ENCODE measurements at regions not wholly inside any gene's neighbourhood (a gene's known extent, or its start where the extent isn't known, plus 50 kb on each side); places are given as distances from the start of the nearest gene placed in this dataset.

DNA sequence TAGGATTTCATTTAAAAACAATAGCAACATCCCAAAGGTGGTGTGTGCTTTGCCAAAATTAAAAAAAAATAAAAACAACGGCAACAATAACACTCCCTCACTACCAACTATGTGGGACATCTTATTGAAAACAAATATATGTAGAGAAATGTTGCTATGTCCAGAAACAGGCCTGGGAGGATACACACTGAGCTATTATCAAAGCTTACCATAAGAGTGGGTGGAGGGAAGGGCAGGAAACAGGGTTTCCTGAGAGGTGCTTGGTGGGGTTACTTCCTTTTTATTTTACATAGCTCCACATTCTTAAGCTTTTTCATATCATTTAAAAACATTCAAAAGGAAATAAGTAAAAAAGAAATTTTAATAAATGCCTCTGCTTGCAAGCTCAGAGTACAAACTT lies 150.0 kb upstream of the RIPOR2 start:
- no TSS peak for BruUV-seq (replicated peaks)
- POLR2A ChIA-PET = no interaction called here
- no peak for ATAC-seq
- H3K27me3 ChIP-seq (ENCODE audit: control insufficient read depth in 1 of 2, insufficient read depth in 2 of 2, low read length in 2 of 2) = no peaks in the 10 kb centered on the region; a peak in 1 of 5 replicates
- H3K4me1 ChIP-seq (ENCODE audit: insufficient read depth, low read length) = peaks cover 31% of the 10 kb centered on the region
- no peaks in the 10 kb centered on the region for H3K9me3 ChIP-seq (ENCODE audit: low read length)
- no peak overlapping the region for H3K4me2 ChIP-seq (ENCODE audit: low read depth, low read length)
- H4K20me1 ChIP-seq (ENCODE audit: insufficient read depth, low read length) = no peaks in the 10 kb centered on the region
- FAIRE-seq = no peak
- H2AFZ ChIP-seq (ENCODE audit: low read length) = no peak overlapping the region
- DNase-seq (ENCODE audit: low spot score) = no peak
- no peaks in the 10 kb centered on the region for H3K36me3 ChIP-seq (replicated peaks in 1 of 2; ENCODE audit: control insufficient read depth in 1 of 2, insufficient read depth in 2 of 2, low read length in 2 of 2)
- H3K4me3 ChIP-seq (replicated peaks in 1 of 3; ENCODE audit: insufficient read depth in 1 of 3, low read depth in 2 of 3, low read length in 3 of 3) = no peak overlapping the region
- H3K79me2 ChIP-seq (ENCODE audit: insufficient read depth, low read length) = no peaks in the 10 kb centered on the region
- intact Hi-C loops (cut with micrococcal nuclease; ENCODE audit: unreplicated experiment) = no loop called here
- H3K27ac ChIP-seq (ENCODE audit: extremely low read length, insufficient read depth, low read length) = no peak overlapping the region
- in situ Hi-C loops (cut with HindIII; ENCODE audit: extremely low pct_ligation_motif_present, low pct_unique_long_range_greater_than_20kb) = no loop called here
- CTCF ChIA-PET (ENCODE audit: low intra/inter-chr PET ratio, low total read pairs) = no interaction called here
- 0% methylated on average over 1 of the region's 1 CpG for WGBS (ENCODE audit: low lambda C conversion rate)
- H3K9ac ChIP-seq (ENCODE audit: insufficient read depth, low read depth, low read length) = no peak overlapping the region
- TF ChIP-seq GABPA (IDR thresholded peaks at IDR 0.05; ENCODE audit: low read depth, low read length) = no peak
- 0 out of 2 replicates have a peak, but pooled peaks have one; percentile 12 for TF ChIP-seq GABPA (CRISPR knock-in tag; IDR thresholded peaks at IDR 0.05; ENCODE audit: low read depth)
- no peak for TF ChIP-seq PHF8 (CRISPR knock-in tag; IDR thresholded peaks at IDR 0.05)

DNA sequence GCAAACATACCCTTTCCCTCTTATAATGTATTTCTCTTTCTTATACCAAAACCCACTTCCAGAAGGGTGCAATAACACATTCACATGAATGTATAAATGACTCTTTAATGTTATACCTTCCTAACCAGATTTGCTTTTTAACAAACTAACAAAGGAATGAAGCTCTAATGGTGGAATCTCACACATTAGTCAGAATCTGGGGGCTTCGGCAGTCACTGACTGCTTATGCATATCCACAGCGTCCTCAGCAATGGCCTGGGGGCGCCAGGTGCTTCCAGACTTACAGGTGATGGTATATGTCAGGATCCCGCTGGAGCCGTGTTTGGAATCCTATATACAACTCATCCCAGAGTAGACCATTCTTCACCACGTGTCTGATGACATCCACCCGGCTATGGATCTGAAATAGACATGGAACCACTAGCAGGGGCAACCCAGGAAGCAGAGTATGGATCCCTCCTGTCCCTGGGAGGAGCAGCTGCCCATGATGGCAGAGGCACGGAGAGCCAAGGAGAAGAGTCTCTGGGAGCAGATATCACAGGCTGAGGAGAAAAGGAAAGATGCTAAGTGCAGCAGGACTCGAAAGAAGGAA lies 150.8 kb upstream of the RIPOR2 start:
- Histone ChIP-seq H3K27me3 (ENCODE audit: control insufficient read depth in 1 of 2, insufficient read depth in 2 of 2, low read length in 2 of 2) (no peaks in the 10 kb centered on the region; a peak in 1 of 5 replicates), H2AFZ (ENCODE audit: low read length) (no peak overlapping the region), H3K4me3 (replicated peaks in 1 of 3; ENCODE audit: insufficient read depth in 1 of 3, low read depth in 2 of 3, low read length in 3 of 3) (no peak overlapping the region), H3K9me3 (ENCODE audit: low read length) (no peaks in the 10 kb centered on the region), H3K36me3 (replicated peaks in 1 of 2; ENCODE audit: control insufficient read depth in 1 of 2, insufficient read depth in 2 of 2, low read length in 2 of 2) (no peaks in the 10 kb centered on the region), H3K9ac (ENCODE audit: insufficient read depth, low read depth, low read length) (no peak overlapping the region), H3K27ac (ENCODE audit: extremely low read length, insufficient read depth, low read length) (no peak overlapping the region), H3K4me1 (ENCODE audit: insufficient read depth, low read length) (peaks cover 31% of the 10 kb centered on the region), H3K4me2 (ENCODE audit: low read depth, low read length) (no peak overlapping the region), H4K20me1 (ENCODE audit: insufficient read depth, low read length) (no peaks in the 10 kb centered on the region), H3K79me2 (ENCODE audit: insufficient read depth, low read length) (no peaks in the 10 kb centered on the region)
- FAIRE-seq = no peak
- in situ Hi-C loops (cut with HindIII; ENCODE audit: extremely low pct_ligation_motif_present, low pct_unique_long_range_greater_than_20kb) (no loop called here), intact Hi-C loops (cut with micrococcal nuclease; ENCODE audit: unreplicated experiment) (no loop called here)
- BruUV-seq (replicated peaks) = no TSS peak
- no peak for DNase-seq (ENCODE audit: low spot score)
- ChIA-PET CTCF (ENCODE audit: low intra/inter-chr PET ratio, low total read pairs) (no interaction called here), POLR2A (no interaction called here)
- no peak for ATAC-seq
- WGBS (ENCODE audit: low lambda C conversion rate) = 50% methylated on average over 8 of the region's 9 CpGs
- TF ChIP-seq ZBTB7B (CRISPR knock-in tag; IDR thresholded peaks at IDR 0.05) = no peak
- TF ChIP-seq, protein P1, sequence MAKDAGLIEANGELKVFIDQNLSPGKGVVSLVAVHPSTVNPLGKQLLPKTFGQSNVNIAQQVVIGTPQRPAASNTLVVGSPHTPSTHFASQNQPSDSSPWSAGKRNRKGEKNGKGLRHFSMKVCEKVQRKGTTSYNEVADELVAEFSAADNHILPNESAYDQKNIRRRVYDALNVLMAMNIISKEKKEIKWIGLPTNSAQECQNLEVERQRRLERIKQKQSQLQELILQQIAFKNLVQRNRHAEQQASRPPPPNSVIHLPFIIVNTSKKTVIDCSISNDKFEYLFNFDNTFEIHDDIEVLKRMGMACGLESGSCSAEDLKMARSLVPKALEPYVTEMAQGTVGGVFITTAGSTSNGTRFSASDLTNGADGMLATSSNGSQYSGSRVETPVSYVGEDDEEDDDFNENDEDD (CRISPR knock-in tag; IDR thresholded peaks at IDR 0.05; ENCODE audit: borderline replicate concordance) = no peak
- TF ChIP-seq SMYD3 (CRISPR knock-in tag; IDR thresholded peaks at IDR 0.05) = no peak
- TF ChIP-seq ZNF644 (CRISPR knock-in tag; IDR thresholded peaks at IDR 0.05; ENCODE audit: low read depth) = no peak
- TF ChIP-seq, protein P2, sequence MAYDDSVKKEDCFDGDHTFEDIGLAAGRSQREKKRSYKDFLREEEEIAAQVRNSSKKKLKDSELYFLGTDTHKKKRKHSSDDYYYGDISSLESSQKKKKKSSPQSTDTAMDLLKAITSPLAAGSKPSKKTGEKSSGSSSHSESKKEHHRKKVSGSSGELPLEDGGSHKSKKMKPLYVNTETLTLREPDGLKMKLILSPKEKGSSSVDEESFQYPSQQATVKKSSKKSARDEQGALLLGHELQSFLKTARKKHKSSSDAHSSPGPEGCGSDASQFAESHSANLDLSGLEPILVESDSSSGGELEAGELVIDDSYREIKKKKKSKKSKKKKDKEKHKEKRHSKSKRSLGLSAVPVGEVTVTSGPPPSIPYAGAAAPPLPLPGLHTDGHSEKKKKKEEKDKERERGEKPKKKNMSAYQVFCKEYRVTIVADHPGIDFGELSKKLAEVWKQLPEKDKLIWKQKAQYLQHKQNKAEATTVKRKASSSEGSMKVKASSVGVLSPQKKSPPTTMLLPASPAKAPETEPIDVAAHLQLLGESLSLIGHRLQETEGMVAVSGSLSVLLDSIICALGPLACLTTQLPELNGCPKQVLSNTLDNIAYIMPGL (CRISPR knock-in tag; IDR thresholded peaks at IDR 0.05; ENCODE audit: borderline replicate concordance in 1 of 2, low read depth in 1 of 2) = no peak
- no peak for TF ChIP-seq NFYC (CRISPR knock-in tag; IDR thresholded peaks at IDR 0.05)
- TF ChIP-seq ZNF350 (CRISPR knock-in tag; IDR thresholded peaks at IDR 0.05; ENCODE audit: borderline replicate concordance, low read depth) = no peak
